Germinal center (tissue), 1 donor: ENCODE measurements at regions not wholly inside any gene's neighbourhood (a gene's known extent, or its start where the extent isn't known, plus 50 kb on each side); places are given as distances from the start of the nearest gene placed in this dataset.

Experiments used
- DNase-seq: peaks from one replicate; pipeline ENCODE4 v3.0.0; 2012; ENCODE audit warnings: mixed read lengths, low spot score

GRCh38 chr2:37866171-37866934 is 58.7 kb upstream of the RMDN2 start:
- no peak for DNase-seq

DNA sequence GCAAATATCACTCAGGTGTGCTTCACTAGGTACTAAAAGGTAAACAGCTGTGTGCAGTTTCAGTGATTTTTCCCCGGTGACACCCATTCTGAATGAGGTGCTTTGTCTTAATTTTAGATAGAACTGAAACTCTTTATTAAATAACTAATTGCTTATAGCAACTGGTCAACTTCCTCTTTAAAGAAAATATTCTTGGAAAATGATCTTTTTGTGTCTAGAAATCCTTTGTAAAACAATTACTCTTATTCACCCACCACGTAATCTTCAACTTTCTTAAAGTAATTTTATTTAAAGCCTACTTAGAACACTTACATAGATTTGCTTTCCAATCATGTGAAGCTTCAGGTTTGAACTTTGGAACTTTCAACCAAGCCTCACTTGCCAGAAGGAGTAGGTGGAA is 57.9 kb upstream of the RMDN2 start:
- no peak for DNase-seq

DNA sequence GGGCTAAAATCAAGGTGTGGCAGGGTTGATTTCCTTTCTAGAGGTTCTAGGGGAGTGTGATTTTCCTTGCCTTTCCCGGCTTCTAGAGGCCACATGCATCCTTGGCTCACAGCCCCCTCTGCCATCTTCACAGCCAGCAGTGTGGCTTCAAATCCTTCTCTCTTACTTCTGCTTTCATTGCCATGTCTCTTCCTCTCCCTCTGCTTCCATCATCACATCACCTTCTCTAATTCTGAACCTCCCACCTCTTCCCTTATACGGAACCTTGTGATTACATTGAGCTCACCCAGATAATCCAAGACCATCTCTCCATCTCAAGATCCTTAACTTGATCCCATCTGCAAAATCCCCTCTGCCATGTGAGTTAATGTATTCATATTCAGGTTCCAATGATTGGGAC is 56.2 kb upstream of the RMDN2 start:
- no peak for DNase-seq

DNA sequence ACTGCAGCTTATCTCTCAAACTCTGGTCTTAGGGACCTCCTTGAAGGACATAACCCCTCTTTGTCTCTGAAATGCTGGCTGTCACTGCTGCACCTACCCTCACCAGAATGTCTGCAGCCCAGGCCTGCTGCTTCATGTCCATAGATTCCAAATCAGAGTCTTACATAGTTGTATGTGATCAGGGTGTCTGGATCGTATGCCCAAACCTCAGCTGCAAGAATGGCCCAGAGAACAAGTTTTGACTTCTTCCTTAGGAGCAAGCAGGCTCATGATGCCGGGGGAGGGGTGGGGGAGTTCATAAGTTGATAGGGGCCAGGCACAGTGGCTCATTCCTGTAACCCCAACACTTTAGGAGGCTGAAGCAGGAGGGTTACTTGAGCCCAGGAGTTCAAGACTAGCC is 55.8 kb upstream of the RMDN2 start:
- DNase-seq, result no peak

DNA sequence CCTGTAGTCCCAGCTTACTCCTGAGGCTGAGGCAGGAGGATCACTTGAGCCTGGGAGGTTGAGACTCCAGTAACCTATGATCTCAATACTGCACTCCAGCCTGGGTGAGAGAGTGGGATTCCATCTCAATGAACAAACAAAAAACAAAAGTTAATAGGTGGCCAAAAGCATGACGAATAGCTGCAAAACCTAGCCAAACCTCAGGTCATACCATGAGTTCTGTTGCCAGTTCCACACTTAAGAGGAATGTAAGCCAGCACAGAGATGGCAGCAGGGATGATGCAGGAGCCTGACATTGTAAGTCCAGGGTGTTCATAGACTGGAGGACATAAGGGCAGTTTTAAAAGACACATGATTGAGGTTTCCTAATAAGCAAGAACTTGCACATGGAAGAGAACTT is 55.3 kb upstream of the RMDN2 start:
- no peak for DNase-seq

GRCh38 chr2:37870829-37871228 is 54.3 kb upstream of the RMDN2 start:
- DNase-seq, result no peak

- DNase-seq, result no peak
These were observed 53.5 kb upstream of the RMDN2 start for GRCh38 chr2:37871456-37872191.

DNA sequence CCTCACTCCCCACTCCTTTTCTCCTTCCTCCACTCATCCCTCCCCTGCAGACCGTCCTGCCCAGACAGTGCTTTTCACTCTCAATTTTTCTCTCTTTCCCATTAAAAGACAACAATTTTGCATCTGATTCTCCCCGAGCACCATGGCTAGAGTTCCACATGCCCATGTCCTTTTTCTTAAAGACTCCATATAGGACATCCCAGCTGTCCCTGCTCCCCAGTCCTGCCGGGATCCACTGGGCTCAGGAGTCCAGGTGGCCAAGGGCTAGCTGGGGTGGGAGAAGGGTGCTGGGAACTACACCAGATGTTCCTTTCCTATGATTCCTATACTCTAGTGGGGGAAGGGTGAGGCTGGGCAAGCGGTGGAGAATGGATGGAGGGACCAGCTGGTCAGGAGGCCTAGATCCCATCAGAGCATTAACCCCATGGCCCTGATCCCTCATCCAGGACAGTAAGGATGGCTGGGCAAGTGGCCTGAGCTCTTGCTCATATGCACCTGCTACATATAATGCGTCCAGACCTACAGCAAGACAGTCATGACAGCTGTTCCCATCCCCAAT is 52.8 kb upstream of the RMDN2 start:
- no peak for DNase-seq

DNA sequence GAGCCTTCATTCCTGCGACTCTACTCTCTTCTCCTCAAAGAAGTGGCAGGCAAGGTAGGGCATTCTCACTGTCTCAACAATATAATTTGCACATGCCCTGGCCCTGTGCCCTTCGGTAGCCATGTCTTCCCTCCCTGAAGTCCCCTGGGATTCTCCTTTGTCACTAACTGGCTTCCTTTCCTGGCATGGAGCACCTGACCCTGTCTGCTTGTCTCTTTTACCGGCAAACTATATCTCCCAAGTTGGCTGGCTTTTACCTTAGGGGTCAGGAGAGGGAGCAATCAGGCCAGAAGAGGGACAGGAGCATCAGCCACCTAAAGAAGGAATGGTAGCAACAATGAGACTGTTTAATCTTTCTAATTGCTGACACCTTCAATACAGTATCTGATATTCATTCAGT is 51.9 kb upstream of the RMDN2 start:
- no peak for DNase-seq

- DNase-seq, result no peak
These were observed 51.2 kb upstream of the RMDN2 start for GRCh38 chr2:37873749-37874330.

DNA sequence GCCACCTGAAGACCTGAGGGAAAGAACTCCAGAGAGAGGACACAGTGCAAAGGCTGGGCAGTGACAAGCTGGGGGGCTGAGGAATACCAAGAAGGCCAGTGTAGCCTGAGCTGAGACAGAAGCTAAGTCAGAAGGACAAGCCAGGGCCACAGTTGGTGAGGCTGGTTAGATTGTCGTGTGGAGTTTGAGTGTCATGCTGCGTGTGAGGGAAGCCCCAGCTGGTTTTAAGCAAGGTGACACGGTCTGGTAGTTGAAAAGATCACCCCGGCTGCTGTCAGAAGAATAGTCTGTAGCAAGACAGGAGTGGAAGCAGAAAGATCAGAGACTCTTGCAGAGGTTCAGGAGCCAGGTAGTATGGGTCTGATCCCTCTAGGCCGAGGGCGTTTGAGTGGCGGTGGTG is 50.6 kb upstream of the RMDN2 start:
- no peak for DNase-seq
